GM23338 (cell line): ENCODE measurements at regions not wholly inside any gene's neighbourhood (a gene's known extent, or its start where the extent isn't known, plus 50 kb on each side); places are given as distances from the start of the nearest gene placed in this dataset.
A peak's percentile ranks its signal among the peaks of the same experiment; 100 is the strongest.

Experiments
- ATAC-seq: fragments of 200-7000 bp; cut with Tn5 transposase; 3 replicates; pipeline ENCODE4 v1.9.1; 2020
- DNase-seq: peaks from one replicate; pipeline ENCODE4 v3.0.0-alpha.2; 2015; ENCODE audit warnings: low spot score
- H2AFZ ChIP-seq: fragments of 200-600 bp; sonication (generic); 2 replicates; pipeline ENCODE4 v1.8.0; 2016; ENCODE audit warnings: antibody characterized with exemption, mild to moderate bottlenecking, moderate library complexity
- H3F3A ChIP-seq: fragments of 200-600 bp; sonication (generic); replicated peaks from 2 replicates; pipeline ENCODE4 v1.8.0; 2017; ENCODE audit warnings: antibody characterized with exemption, mixed run types, low read depth
- H3K27ac ChIP-seq: fragments of 200-600 bp; sonication (generic); 2 replicates; pipeline ENCODE4 v1.6.1; 2016; ENCODE audit warnings: low read depth
- H3K27me3 ChIP-seq: fragments of 200-600 bp; sonication (generic); 2 replicates; pipeline ENCODE4 v1.8.0; 2016; ENCODE audit warnings: mild to moderate bottlenecking, mixed run types, moderate library complexity; ENCODE audit not compliant: insufficient read depth
- H3K36me3 ChIP-seq: fragments of 200-600 bp; sonication (generic); 2 replicates; pipeline ENCODE4 v1.8.0; 2016; ENCODE audit warnings: mild to moderate bottlenecking; ENCODE audit not compliant: insufficient read depth
- H3K4me1 ChIP-seq: fragments of 200-600 bp; sonication (generic); 2 replicates; pipeline ENCODE4 v1.8.0; 2016; ENCODE audit warnings: mild to moderate bottlenecking, moderate library complexity; ENCODE audit not compliant: insufficient read depth
- H3K4me2 ChIP-seq: fragments of 200-600 bp; sonication (generic); 2 replicates; pipeline ENCODE4 v1.7.1; 2017; ENCODE audit warnings: mixed run types
- H3K4me3 ChIP-seq: fragments of 200-600 bp; sonication (generic); 2 replicates; pipeline ENCODE4 v1.6.1; 2016; ENCODE audit warnings: mixed run types
- H3K79me2 ChIP-seq: fragments of 200-600 bp; sonication (generic); replicated peaks from 2 replicates; pipeline ENCODE4 v1.8.0; 2017; ENCODE audit warnings: mild to moderate bottlenecking; ENCODE audit not compliant: insufficient read depth
- H3K9me2 ChIP-seq: fragments of 200-600 bp; sonication (generic); 2 replicates; pipeline ENCODE4 v1.8.0; 2017; ENCODE audit not compliant: insufficient read depth
- H4K20me1 ChIP-seq: fragments of 200-600 bp; sonication (generic); replicated peaks from 2 replicates; pipeline ENCODE4 v1.8.0; 2017; ENCODE audit warnings: mild to moderate bottlenecking; ENCODE audit not compliant: insufficient read depth
- H3K27ac Mint-ChIP-seq: 2 replicates; pipeline ENCODE4 v1.8.0; 2020; ENCODE audit warnings: inconsistent platforms, mild to moderate bottlenecking, moderate library complexity, mixed read lengths
- H3K27me3 Mint-ChIP-seq: 3 replicates; pipeline ENCODE4 v1.8.0; 2022; ENCODE audit warnings: low read depth, mild to moderate bottlenecking, moderate library complexity, mixed read lengths, inconsistent platforms; ENCODE audit not compliant: insufficient read depth, poor library complexity
- H3K36me3 Mint-ChIP-seq: 3 replicates; pipeline ENCODE4 v1.8.0; 2021; ENCODE audit warnings: low read depth, mild to moderate bottlenecking, inconsistent platforms, moderate library complexity, mixed read lengths
- H3K4me1 Mint-ChIP-seq: 3 replicates; pipeline ENCODE4 v1.8.0; 2020; ENCODE audit warnings: mild to moderate bottlenecking, inconsistent platforms, mixed read lengths
- H3K4me3 Mint-ChIP-seq: 3 replicates; pipeline ENCODE4 v1.8.0; 2021; ENCODE audit warnings: moderate library complexity, mild to moderate bottlenecking, inconsistent platforms, mixed read lengths
- H3K9me3 Mint-ChIP-seq: 3 replicates; pipeline ENCODE4 v1.8.0; 2020; ENCODE audit warnings: moderate library complexity, mild to moderate bottlenecking, inconsistent platforms, mixed read lengths
- CTCF ChIP-seq, 2 experiments: fragments of 200-600 bp in 1 of 2; sonication (generic) in 1 of 2; conservative IDR thresholded peaks; 2 replicates each; pipeline versions ENCODE4 v1.5.1 to v1.6.1; 2016 to 2017; ENCODE audit warnings: antibody characterized with exemption in 2 of 2, low read depth in 2 of 2, mild to moderate bottlenecking in 2 of 2, moderate library complexity in 1 of 2
- EZH2phosphoT487 ChIP-seq: fragments of 200-600 bp; sonication (generic); IDR thresholded peaks from one replicate; pipeline ENCODE4 v1.8.1; 2018; ENCODE audit warnings: antibody characterized with exemption; ENCODE audit not compliant: unreplicated experiment
- JUNB ChIP-seq: IDR thresholded peaks from one replicate; pipeline ENCODE4 v1.6.1; 2016; ENCODE audit warnings: antibody characterized with exemption; ENCODE audit not compliant: unreplicated experiment
- NANOG ChIP-seq: IDR thresholded peaks from 2 replicates; pipeline ENCODE4 v1.6.1; 2016; ENCODE audit warnings: antibody characterized with exemption, borderline replicate concordance
- POLR2AphosphoS5 ChIP-seq: IDR thresholded peaks from 2 replicates; pipeline ENCODE4 v1.6.1; 2016; ENCODE audit warnings: antibody characterized with exemption, low read depth
- TF ChIP-seq, protein P1 (sequence below): IDR thresholded peaks from one replicate; pipeline ENCODE4 v1.6.1; 2018; ENCODE audit warnings: antibody characterized with exemption; ENCODE audit not compliant: unreplicated experiment

GRCh38 chr15:62392376-62392775 lies 227.3 kb upstream of the C2CD4B start:
- peak overlapping the region; percentile 74; the same call in 1 of the 2 replicates for H2AFZ ChIP-seq
- ATAC-seq = peak; percentile 19
- H3K27me3 Mint-ChIP-seq = peaks cover 23% of the 10 kb centered on the region
- H3K36me3 Mint-ChIP-seq = no peaks in the 10 kb centered on the region
- H3K4me3 Mint-ChIP-seq = peak overlapping the region; percentile 98
- no peaks in the 10 kb centered on the region for H3K9me3 Mint-ChIP-seq
- peak overlapping the region; percentile 98 for H3K4me2 ChIP-seq
- 0 out of 2 replicates have a peak, but pooled peaks cover 3% of the 10 kb centered on the region for H3F3A ChIP-seq
- TF ChIP-seq NANOG = no peak
- peak in 1 of 2 experiments; percentile 42; a peak in 2 of 4 replicates for TF ChIP-seq CTCF (conservative IDR thresholded peaks at IDR 0.05; ENCODE audit: low read depth in 2 of 2)
- DNase-seq = peak; percentile 54
- H3K27me3 ChIP-seq = peaks cover 22% of the 10 kb centered on the region
- H3K79me2 ChIP-seq = peaks cover 46% of the 10 kb centered on the region
- H3K27ac Mint-ChIP-seq = no peak overlapping the region
- peaks cover 13% of the 10 kb centered on the region for H4K20me1 ChIP-seq
- H3K4me1 Mint-ChIP-seq = peaks cover 18% of the 10 kb centered on the region
- H3K9me2 ChIP-seq = no peaks in the 10 kb centered on the region
- peak overlapping the region; percentile 96 for H3K4me3 ChIP-seq
- H3K27ac ChIP-seq = no peak overlapping the region
- H3K4me1 ChIP-seq = peaks cover 6% of the 10 kb centered on the region; the same call in 1 of the 2 replicates
- no peaks in the 10 kb centered on the region for H3K36me3 ChIP-seq

- Histone ChIP-seq H3K27ac (no peak overlapping the region), H3K4me3 (0 out of 2 replicates have a peak overlapping the region, but pooled peaks have one; percentile 96), H3K4me2 (0 out of 2 replicates have a peak overlapping the region, but pooled peaks have one; percentile 98), H3F3A (0 out of 2 replicates have a peak, but pooled peaks cover 3% of the 10 kb centered on the region), H3K36me3 (0 out of 2 replicates have a peak, but pooled peaks cover 2% of the 10 kb centered on the region), H3K79me2 (peaks cover 51% of the 10 kb centered on the region), H4K20me1 (peaks cover 13% of the 10 kb centered on the region), H3K27me3 (peaks cover 22% of the 10 kb centered on the region), H3K4me1 (peaks cover 6% of the 10 kb centered on the region; the same call in 1 of the 2 replicates), H3K9me2 (no peaks in the 10 kb centered on the region), H2AFZ (no peak overlapping the region)
- H3K9me3 Mint-ChIP-seq = peaks cover 6% of the 10 kb centered on the region
- TF ChIP-seq EZH2phosphoT487 (no peak), NANOG (no peak), JUNB (no peak), POLR2AphosphoS5 (no peak)
- TF ChIP-seq, protein P1, sequence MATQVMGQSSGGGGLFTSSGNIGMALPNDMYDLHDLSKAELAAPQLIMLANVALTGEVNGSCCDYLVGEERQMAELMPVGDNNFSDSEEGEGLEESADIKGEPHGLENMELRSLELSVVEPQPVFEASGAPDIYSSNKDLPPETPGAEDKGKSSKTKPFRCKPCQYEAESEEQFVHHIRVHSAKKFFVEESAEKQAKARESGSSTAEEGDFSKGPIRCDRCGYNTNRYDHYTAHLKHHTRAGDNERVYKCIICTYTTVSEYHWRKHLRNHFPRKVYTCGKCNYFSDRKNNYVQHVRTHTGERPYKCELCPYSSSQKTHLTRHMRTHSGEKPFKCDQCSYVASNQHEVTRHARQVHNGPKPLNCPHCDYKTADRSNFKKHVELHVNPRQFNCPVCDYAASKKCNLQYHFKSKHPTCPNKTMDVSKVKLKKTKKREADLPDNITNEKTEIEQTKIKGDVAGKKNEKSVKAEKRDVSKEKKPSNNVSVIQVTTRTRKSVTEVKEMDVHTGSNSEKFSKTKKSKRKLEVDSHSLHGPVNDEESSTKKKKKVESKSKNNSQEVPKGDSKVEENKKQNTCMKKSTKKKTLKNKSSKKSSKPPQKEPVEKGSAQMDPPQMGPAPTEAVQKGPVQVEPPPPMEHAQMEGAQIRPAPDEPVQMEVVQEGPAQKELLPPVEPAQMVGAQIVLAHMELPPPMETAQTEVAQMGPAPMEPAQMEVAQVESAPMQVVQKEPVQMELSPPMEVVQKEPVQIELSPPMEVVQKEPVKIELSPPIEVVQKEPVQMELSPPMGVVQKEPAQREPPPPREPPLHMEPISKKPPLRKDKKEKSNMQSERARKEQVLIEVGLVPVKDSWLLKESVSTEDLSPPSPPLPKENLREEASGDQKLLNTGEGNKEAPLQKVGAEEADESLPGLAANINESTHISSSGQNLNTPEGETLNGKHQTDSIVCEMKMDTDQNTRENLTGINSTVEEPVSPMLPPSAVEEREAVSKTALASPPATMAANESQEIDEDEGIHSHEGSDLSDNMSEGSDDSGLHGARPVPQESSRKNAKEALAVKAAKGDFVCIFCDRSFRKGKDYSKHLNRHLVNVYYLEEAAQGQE = no peak
- DNase-seq = no peak
- peaks cover 5% of the 10 kb centered on the region for H3K36me3 Mint-ChIP-seq
- no peak for ATAC-seq
- H3K27me3 Mint-ChIP-seq = peaks cover 23% of the 10 kb centered on the region
- no peak overlapping the region for H3K27ac Mint-ChIP-seq
- no peak overlapping the region for H3K4me3 Mint-ChIP-seq
- H3K4me1 Mint-ChIP-seq = peaks cover 18% of the 10 kb centered on the region
Observed at GRCh38 chr15:62393196-62393595, 228.1 kb upstream of the C2CD4B start.
